HG02571 (cell line): ENCODE measurements at regions not wholly inside any gene's neighbourhood (a gene's known extent, or its start where the extent isn't known, plus 50 kb on each side); places are given as distances from the start of the nearest gene placed in this dataset.
A peak's percentile ranks its signal among the peaks of the same experiment; 100 is the strongest.
"Not testable (repeated sequence)": the region's sequence is repeated elsewhere in the genome, so short reads cannot be mapped to it uniquely, and the experiment has no call there.

ENCODE experiments used
- ATAC-seq: cut with Tn5 transposase; IDR thresholded peaks from one replicate; pipeline ENCODE4 v1.9.1; 2021; ENCODE audit warnings: mild to moderate bottlenecking, moderate library complexity; ENCODE audit not compliant: unreplicated experiment

DNA sequence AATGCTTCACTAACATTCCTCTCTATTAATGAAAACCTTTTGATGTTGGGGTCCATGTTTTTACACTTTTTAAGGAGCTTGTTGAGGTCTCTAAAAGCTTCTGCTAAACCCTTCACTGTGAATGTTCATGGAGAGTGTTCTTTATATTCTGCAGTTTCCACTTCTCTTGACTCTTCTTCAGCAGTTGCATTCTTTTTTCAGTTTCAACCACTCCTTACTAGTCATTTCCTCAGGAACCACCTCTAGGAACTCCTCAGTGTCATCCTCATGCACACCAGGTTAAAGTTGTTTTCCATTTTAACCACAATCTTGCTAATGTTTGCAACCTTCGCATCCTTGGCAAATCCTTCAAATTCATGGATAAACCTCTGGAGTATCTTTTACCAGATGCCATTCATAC lies 821.6 kb downstream of the ANKRD7 start:
- no peak for ATAC-seq

GRCh38 chr7:119065966-119066365 lies 841.5 kb downstream of the ANKRD7 start:
- no peak for ATAC-seq

DNA sequence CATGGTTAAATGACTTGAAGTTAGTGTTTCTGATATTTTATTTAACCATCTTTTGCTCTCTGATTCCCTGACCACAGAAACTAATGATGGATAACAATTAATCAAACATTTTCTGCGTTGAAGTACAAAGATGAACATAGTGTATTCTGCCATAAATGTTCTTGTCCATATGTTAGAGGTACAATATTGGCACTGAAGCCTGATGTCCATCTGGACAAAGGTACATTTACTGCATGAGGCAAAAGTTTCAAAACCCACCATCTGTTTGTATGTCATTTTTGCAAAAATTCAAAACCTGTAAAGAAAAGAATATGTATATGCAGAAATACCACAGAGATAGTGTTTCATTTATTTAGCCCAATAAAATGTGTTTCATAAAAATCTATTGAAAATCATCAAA lies 861.5 kb downstream of the ANKRD7 start:
- no peak for ATAC-seq

- ATAC-seq, result no peak
Measured at GRCh38 chr7:119090851-119091250, 866.3 kb downstream of the ANKRD7 start.

DNA sequence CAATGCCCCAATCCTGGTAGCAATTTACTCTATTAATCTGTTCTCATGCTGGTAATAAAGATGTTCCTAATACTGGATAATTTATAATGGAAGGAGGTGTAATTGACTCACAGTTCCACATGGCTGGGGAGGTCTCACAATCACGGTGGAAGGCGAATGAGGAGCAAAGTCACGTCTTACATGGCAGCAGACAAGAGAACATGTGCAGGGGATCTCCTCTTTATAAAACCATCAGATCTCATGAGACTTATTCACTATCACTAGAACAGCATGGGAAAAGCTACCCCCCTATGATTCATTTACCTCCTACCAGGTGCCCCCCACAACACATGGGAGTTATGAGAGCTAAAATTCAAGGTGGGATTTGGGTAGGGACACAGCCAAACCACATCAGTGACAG lies 872.2 kb downstream of the ANKRD7 start:
- no peak for ATAC-seq

- ATAC-seq, result not testable (repeated sequence)
Measured at GRCh38 chr7:119100611-119101258, 876.2 kb downstream of the ANKRD7 start.

- no peak for ATAC-seq
Measured at GRCh38 chr7:119102291-119102690, 877.8 kb downstream of the ANKRD7 start.

- no peak for ATAC-seq
Measured at GRCh38 chr7:119105381-119105780, 880.9 kb downstream of the ANKRD7 start.

DNA sequence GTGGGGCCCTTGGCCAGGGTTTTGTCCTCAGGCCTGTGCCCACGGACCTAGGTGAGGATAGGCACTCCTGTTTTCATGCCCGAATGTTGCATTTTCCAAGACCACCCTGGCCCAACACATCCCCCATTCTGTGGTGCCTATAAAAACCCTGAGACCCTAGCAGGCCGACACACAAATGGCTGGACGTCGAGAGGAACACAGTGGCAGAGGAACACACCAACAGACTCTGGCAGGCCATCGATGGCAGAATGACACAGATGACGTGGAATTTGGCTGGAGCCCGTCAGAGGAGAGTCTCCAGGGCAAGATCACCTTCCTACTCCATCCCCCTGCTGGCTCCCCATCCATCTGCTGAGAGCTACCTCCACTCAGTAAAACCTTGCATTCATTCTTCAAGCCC lies 898.8 kb downstream of the ANKRD7 start:
- no peak for ATAC-seq

- no peak for ATAC-seq
Measured at GRCh38 chr7:119127706-119128105, 903.2 kb downstream of the ANKRD7 start.

- no peak for ATAC-seq
Measured at GRCh38 chr7:119132436-119132835, 907.9 kb downstream of the ANKRD7 start.

DNA sequence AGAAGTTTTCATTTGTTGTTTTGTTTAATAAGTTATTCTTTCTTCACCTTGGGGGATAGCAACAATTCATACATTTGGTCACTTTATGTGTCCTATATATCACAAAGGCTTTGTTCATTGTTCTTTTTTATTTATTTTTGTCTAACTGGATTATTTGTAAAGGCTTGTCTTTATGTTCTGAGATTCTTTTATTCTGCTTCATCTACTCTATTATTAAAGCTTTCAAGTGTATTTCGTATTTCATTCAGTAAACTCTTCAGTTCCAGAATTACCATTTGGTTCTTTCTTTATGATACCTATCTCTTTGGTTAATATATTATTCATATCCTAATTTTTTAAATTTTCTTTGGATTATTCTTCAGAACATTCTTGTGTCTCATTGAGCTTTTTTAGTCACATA lies 942.9 kb downstream of the ANKRD7 start:
- ATAC-seq, result no peak

DNA sequence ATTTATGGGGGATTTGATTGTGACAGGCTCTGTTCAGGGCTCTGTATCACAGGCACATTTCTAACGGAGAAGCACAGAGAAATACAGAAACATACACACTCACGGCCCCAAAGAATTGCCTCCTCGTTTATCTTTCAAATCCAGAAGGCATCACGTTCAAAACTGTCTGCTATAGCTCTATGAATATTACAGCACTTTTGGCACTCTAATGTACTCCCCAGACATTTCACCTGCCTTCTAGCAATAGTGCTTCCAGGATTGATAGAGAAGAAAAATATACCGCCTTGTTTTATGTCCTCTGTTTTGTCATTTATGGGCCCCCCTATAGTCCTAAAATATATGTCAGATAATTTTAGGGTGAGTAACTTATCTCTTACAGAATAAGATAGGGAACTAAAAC lies 947.5 kb downstream of the ANKRD7 start:
- no peak for ATAC-seq

- peak; percentile 71 for ATAC-seq
Measured at GRCh38 chr7:119175911-119176627, 951.6 kb downstream of the ANKRD7 start.

GRCh38 chr7:119177863-119178262 lies 953.4 kb downstream of the ANKRD7 start:
- ATAC-seq, result no peak

DNA sequence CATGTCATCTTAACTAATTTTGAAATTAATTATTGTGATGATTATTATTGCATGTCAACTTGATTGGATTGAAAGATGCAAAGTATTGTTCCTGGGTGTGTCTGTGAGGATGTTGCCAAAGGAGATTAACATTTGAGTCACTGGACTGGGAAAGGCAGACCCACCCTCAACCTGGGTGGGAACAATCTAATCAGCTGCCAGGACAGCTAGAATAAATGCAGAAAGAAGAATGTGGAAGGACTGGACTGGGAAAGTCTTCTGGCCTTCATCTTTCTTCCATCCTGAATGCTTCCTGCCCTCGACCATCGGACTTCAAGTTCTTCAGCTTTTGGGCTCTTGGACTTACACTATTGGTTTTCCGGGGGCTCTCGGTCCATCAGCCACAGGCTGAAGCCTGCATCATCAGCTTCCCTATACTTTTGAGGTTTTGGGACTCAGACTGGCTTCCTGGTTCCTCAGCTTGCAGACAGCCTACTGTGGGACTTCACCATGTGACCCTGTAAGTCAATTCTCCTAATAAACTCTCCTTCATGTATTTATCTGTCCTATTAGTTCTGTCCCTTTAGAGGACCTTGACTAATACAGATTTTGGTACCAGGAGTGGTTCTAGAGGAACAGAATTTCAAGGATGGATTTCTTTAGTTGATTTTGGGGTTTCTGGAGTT lies 959.8 kb downstream of the ANKRD7 start:
- no peak for ATAC-seq

GRCh38 chr7:119196183-119196582 lies 971.7 kb downstream of the ANKRD7 start:
- no peak for ATAC-seq

- peak; percentile 15 for ATAC-seq
Measured at GRCh38 chr7:119197172-119197876, 972.8 kb downstream of the ANKRD7 start.

GRCh38 chr7:119197877-119198527 lies 973.5 kb downstream of the ANKRD7 start:
- ATAC-seq, result peak; percentile 91

DNA sequence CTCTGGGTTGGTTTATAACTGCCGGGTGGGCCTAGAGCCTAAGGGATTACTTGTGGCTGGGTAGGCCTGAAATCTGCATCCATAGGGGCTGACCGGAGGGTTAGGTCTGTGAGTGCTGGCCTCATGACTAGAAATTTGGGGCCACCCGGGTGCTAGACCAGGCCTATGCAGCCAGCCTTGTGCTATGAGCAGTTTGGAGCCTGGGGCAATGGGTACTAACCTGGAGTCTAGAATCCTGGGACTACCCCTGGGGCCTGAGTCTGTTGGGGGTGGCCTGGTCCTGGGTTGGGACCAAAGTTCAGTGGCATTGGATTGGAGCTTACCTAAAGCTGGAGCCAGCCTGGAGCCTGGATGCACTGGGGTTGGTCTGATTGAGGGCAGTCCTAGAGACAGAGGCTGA lies 995.2 kb downstream of the ANKRD7 start:
- ATAC-seq, result no peak

- ATAC-seq, result no peak
Measured at GRCh38 chr7:119223930-119224329, 999.4 kb downstream of the ANKRD7 start.
